Esophagus squamous epithelium (tissue), 5 donors: ENCODE measurements at regions not wholly inside any gene's neighbourhood (a gene's known extent, or its start where the extent isn't known, plus 50 kb on each side); places are given as distances from the start of the nearest gene placed in this dataset.

Experiments used
- DNase-seq: peaks from one replicate; lab custom pipeline; 2025; lab: John Stamatoyannopoulos, UW
- H3K27ac ChIP-seq, 4 donors: fragments of 200-600 bp; sonication (generic); one replicate each; pipeline ENCODE4 v1.5.1; 2016 to 2019; ENCODE audit warnings: mild to moderate bottlenecking in 1 of 4
- H3K27me3 ChIP-seq, 4 donors: fragments of 200-600 bp; sonication (generic); 1 replicate in 3 of 4; 2 replicates in 1 of 4; pipeline versions ENCODE4 v1.5.1 to v1.6.0; 2017 to 2021; ENCODE audit warnings: antibody characterized with exemption in 1 of 4
- H3K36me3 ChIP-seq, 3 donors: fragments of 200-600 bp; sonication (generic); one replicate each; pipeline ENCODE4 v1.5.1; 2016 to 2019
- H3K4me1 ChIP-seq, 3 donors: fragments of 200-600 bp; sonication (generic); one replicate each; pipeline ENCODE4 v1.5.1; 2017 to 2019
- H3K4me3 ChIP-seq, 4 donors: fragments of 200-600 bp; sonication (generic); 1 replicate in 3 of 4; 2 replicates in 1 of 4; pipeline ENCODE4 v1.5.1; 2016 to 2019; ENCODE audit warnings: mild to moderate bottlenecking in 2 of 4, moderate library complexity in 1 of 4
- H3K9me3 ChIP-seq, 3 donors: fragments of 200-600 bp; sonication (generic); one replicate each; pipeline ENCODE4 v1.5.1; 2016 to 2019
- CTCF ChIP-seq, 6 experiments: fragments of 450-650 bp in 4 of 6; fragments of 200-600 bp in 2 of 6; sonication (generic) in 2 of 6; IDR thresholded peaks; one replicate each; pipeline ENCODE4 v1.5.1; 2016 to 2019; ENCODE audit warnings: antibody characterized with exemption in 6 of 6, mild to moderate bottlenecking in 4 of 6, moderate library complexity in 4 of 6
- POLR2A ChIP-seq, 4 donors: fragments of 450-650 bp; IDR thresholded peaks; one replicate each; pipeline ENCODE4 v1.6.1; 2017; ENCODE audit warnings: antibody characterized with exemption in 4 of 4, mild to moderate bottlenecking in 4 of 4, moderate library complexity in 3 of 4
- WGBS, 2 donors: methylation state at CpG; one replicate each; pipeline ENCODE4 v1.1.5; 2018; 5-methylcytosine and 5-hydroxymethylcytosine counted together
- intact Hi-C: fragments of 100-400 bp; cut with DNase I; formaldehyde crosslinking; loops from one replicate; pipeline ENCODE4 v1.15.0; 2022
- donor health status: DM: yes; HTN: yes; CAD: no.

GRCh38 chr18:41576643-41577042 lies 378.4 kb upstream of the PIK3C3 start:
- TF ChIP-seq POLR2A (IDR thresholded peaks at IDR 0.05) (no peak), CTCF (IDR thresholded peaks at IDR 0.05) (no peak)
- Histone ChIP-seq H3K9me3 (no peaks in the 10 kb centered on the region), H3K27me3 (no peaks in the 10 kb centered on the region), H3K4me1 (no peaks in the 10 kb centered on the region), H3K27ac (no peak overlapping the region), H3K36me3 (no peaks in the 10 kb centered on the region), H3K4me3 (no peak overlapping the region)
- intact Hi-C loops = no loop called here
- WGBS, 2 donors = 56 to 73% methylated on average over 3 of the region's 3 CpGs
- DNase-seq = no peak

GRCh38 chr18:41569867-41570266 lies 385.2 kb upstream of the PIK3C3 start:
- WGBS, 2 donors = 50 to 56% methylated on average over 1 of the region's 1 CpG
- TF ChIP-seq POLR2A (IDR thresholded peaks at IDR 0.05) (no peak), CTCF (IDR thresholded peaks at IDR 0.05) (no peak)
- H3K9me3 ChIP-seq = no peaks in the 10 kb centered on the region
- intact Hi-C loops = no loop called here
- no peak overlapping the region for H3K27ac ChIP-seq
- no peaks in the 10 kb centered on the region for H3K4me1 ChIP-seq
- H3K36me3 ChIP-seq = no peaks in the 10 kb centered on the region
- no peak for DNase-seq
- no peaks in the 10 kb centered on the region for H3K27me3 ChIP-seq
- H3K4me3 ChIP-seq = no peak overlapping the region

- TF ChIP-seq CTCF (IDR thresholded peaks at IDR 0.05) = no peak
- TF ChIP-seq POLR2A (IDR thresholded peaks at IDR 0.05) = no peak
- Histone ChIP-seq H3K4me3 (no peak overlapping the region), H3K27me3 (no peaks in the 10 kb centered on the region), H3K9me3 (no peaks in the 10 kb centered on the region), H3K4me1 (no peaks in the 10 kb centered on the region), H3K27ac (no peak overlapping the region), H3K36me3 (no peaks in the 10 kb centered on the region)
- WGBS, 2 donors = 64 to 73% methylated on average over 2 of the region's 2 CpGs
- intact Hi-C loops = no loop called here
- no peak for DNase-seq
Measured at GRCh38 chr18:41561961-41562360, 393.1 kb upstream of the PIK3C3 start.

- H3K4me1 ChIP-seq = no peaks in the 10 kb centered on the region
- H3K9me3 ChIP-seq = no peaks in the 10 kb centered on the region
- 0 to 28% methylated on average over 1 of the region's 1 CpG for WGBS, 2 donors
- no peak for TF ChIP-seq POLR2A (IDR thresholded peaks at IDR 0.05)
- TF ChIP-seq CTCF (IDR thresholded peaks at IDR 0.05) = no peak
- no peak for DNase-seq
- intact Hi-C loops = no loop called here
- no peak overlapping the region for H3K27ac ChIP-seq
- H3K27me3 ChIP-seq = no peaks in the 10 kb centered on the region
- H3K4me3 ChIP-seq = no peak overlapping the region
- no peaks in the 10 kb centered on the region for H3K36me3 ChIP-seq
Measured at GRCh38 chr18:41558715-41559114, 396.3 kb upstream of the PIK3C3 start.

- TF ChIP-seq POLR2A (IDR thresholded peaks at IDR 0.05) (no peak), CTCF (IDR thresholded peaks at IDR 0.05) (no peak)
- 65 to 72% methylated on average over 6 of the region's 6 CpGs for WGBS, 2 donors
- peaks cover 0 to 2% (median 0%) of the 10 kb centered on the region in 3 donors for H3K4me1 ChIP-seq
- intact Hi-C loops = no loop called here
- no peaks in the 10 kb centered on the region for H3K9me3 ChIP-seq
- DNase-seq = no peak
- H3K4me3 ChIP-seq = no peak overlapping the region
- no peak overlapping the region for H3K27ac ChIP-seq
- H3K36me3 ChIP-seq = no peaks in the 10 kb centered on the region
- no peaks in the 10 kb centered on the region for H3K27me3 ChIP-seq
Measured at GRCh38 chr18:41553716-41554115, 401.3 kb upstream of the PIK3C3 start.
